ENCODE measurements at regions not wholly inside any gene's neighbourhood (a gene's known extent, or its start where the extent isn't known, plus 50 kb on each side); places are given as distances from the start of the nearest gene placed in this dataset.

DNA sequence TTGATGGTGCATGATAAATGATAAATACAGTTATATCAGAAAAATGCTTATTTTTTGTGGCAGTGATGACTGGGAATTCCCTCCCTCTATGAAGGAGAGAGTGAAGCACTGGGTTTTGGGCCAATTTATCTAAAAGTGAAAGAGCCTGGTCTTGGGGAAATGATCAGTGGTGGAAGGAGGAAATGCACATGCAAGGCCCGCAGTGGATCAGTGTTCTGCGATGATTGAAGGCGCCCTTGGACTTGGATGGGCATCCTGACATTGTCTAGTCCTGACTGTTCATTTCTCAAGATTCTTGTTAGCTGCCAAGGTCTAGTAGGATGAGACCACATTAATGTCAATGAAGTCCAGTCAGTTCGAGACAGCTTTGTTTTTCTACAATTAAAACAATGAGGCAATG is 272.0 kb upstream of the SLC35B3 start:
- no peak for DNase-seq (ENCODE audit: low read depth)
- Histone ChIP-seq H3K27me3 (replicated peaks; ENCODE audit: control insufficient read depth, insufficient read depth, low read length) (no peaks in the 10 kb centered on the region), H3K9ac (ENCODE audit: low read length) (no peak overlapping the region)

GRCh38 chr6:8705435-8706020 is 270.2 kb upstream of the SLC35B3 start:
- H3K27me3 ChIP-seq (replicated peaks; ENCODE audit: control insufficient read depth, insufficient read depth, low read length), result no peaks in the 10 kb centered on the region
- no peak for DNase-seq (ENCODE audit: low read depth)
- no peak overlapping the region for H3K4me3 ChIP-seq (ENCODE audit: low read length)
- no peak overlapping the region for H3K9ac ChIP-seq (ENCODE audit: low read length)
- H3K36me3 ChIP-seq (ENCODE audit: control insufficient read depth, insufficient read depth, low read length, severe bottlenecking), result no peaks in the 10 kb centered on the region
- H3K4me1 ChIP-seq (ENCODE audit: control insufficient read depth, insufficient read depth, low read length), result no peaks in the 10 kb centered on the region
- H3K9me3 ChIP-seq (ENCODE audit: control insufficient read depth, low read length), result no peaks in the 10 kb centered on the region

More for the DNA sequence above, 272.0 kb upstream of the SLC35B3 start:
- no peak overlapping the region for H3K4me3 ChIP-seq (ENCODE audit: low read length)
- H3K9me3 ChIP-seq (ENCODE audit: control insufficient read depth, low read length), result no peaks in the 10 kb centered on the region
- H3K4me1 ChIP-seq (ENCODE audit: control insufficient read depth, insufficient read depth, low read length), result no peaks in the 10 kb centered on the region
- no peaks in the 10 kb centered on the region for H3K36me3 ChIP-seq (ENCODE audit: control insufficient read depth, insufficient read depth, low read length, severe bottlenecking)

DNA sequence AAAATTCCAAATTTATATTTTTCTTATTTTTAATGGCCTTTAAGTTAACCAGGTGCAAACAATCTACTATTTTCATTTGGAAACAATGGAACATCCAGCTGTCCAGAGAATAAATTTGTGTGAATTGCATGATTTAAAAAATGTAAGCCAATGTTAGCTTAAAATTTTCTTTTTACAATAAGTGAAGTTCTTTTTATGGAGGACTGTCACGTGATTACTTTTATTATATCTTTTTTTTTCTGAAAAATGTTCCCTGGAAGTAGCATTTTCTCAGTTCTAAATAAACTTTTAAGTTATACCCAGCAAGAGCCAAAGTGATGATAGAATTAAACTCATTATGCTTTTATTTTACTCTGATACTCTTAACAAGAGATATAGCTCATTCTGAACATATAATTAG is 267.7 kb upstream of the SLC35B3 start:
- Histone ChIP-seq H3K27me3 (replicated peaks; ENCODE audit: control insufficient read depth, insufficient read depth, low read length) (no peaks in the 10 kb centered on the region), H3K4me1 (ENCODE audit: control insufficient read depth, insufficient read depth, low read length) (no peaks in the 10 kb centered on the region), H3K9me3 (ENCODE audit: control insufficient read depth, low read length) (no peaks in the 10 kb centered on the region), H3K36me3 (ENCODE audit: control insufficient read depth, insufficient read depth, low read length, severe bottlenecking) (no peaks in the 10 kb centered on the region), H3K4me3 (ENCODE audit: low read length) (no peak overlapping the region), H3K9ac (ENCODE audit: low read length) (no peak overlapping the region)
- DNase-seq (ENCODE audit: low read depth), result no peak

DNA sequence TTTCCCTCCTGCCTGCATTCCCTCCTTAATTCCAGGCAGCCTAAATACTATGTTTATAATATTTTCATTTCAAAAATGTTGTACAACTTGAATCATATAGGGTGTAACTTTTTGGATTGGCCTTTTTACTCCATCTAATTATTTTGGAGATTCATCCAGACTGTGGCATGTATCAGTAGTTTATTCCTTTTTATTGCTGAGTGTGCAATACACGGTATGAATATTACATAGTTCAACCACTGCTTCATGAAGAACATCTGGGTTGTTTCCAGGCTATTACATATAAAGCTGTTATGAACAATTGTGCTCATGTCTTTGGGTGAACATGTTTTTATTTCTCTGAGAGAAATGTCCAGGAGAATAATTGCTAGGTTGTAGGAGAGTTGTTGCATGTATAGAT is 253.5 kb upstream of the SLC35B3 start:
- no peaks in the 10 kb centered on the region for H3K36me3 ChIP-seq (ENCODE audit: control insufficient read depth, insufficient read depth, low read length, severe bottlenecking)
- H3K27me3 ChIP-seq (replicated peaks; ENCODE audit: control insufficient read depth, insufficient read depth, low read length), result no peaks in the 10 kb centered on the region
- no peak for DNase-seq (ENCODE audit: low read depth)
- no peaks in the 10 kb centered on the region for H3K4me1 ChIP-seq (ENCODE audit: control insufficient read depth, insufficient read depth, low read length)
- H3K9ac ChIP-seq (ENCODE audit: low read length), result no peak overlapping the region
- no peak overlapping the region for H3K4me3 ChIP-seq (ENCODE audit: low read length)
- no peaks in the 10 kb centered on the region for H3K9me3 ChIP-seq (ENCODE audit: control insufficient read depth, low read length)

GRCh38 chr6:8686077-8686476 is 250.7 kb upstream of the SLC35B3 start:
- H3K27me3 ChIP-seq (replicated peaks; ENCODE audit: control insufficient read depth, insufficient read depth, low read length), result no peaks in the 10 kb centered on the region
- H3K9me3 ChIP-seq (ENCODE audit: control insufficient read depth, low read length), result no peaks in the 10 kb centered on the region
- no peaks in the 10 kb centered on the region for H3K4me1 ChIP-seq (ENCODE audit: control insufficient read depth, insufficient read depth, low read length)
- no peak for DNase-seq (ENCODE audit: low read depth)
- H3K9ac ChIP-seq (ENCODE audit: low read length), result no peak overlapping the region
- no peak overlapping the region for H3K4me3 ChIP-seq (ENCODE audit: low read length)
- no peaks in the 10 kb centered on the region for H3K36me3 ChIP-seq (ENCODE audit: control insufficient read depth, insufficient read depth, low read length, severe bottlenecking)

DNA sequence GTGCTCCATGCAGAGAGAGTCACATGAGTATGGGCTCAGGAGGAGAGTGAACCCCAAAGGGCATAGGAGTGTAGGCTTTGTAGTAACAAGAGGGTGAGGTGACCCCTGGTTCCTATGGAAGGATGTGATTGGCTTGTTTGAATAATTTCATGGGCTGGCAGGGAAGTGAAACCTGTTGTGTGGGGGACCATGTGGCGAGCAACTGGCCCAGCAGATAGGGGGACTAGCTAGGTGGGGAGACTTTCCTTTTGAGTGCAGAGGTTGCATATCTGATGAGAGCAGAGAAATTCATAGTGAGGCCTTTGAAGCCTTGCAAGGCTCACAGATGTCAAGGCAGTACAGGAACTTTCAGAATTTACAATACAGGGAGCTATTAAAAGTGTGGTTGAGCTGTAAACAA is 247.9 kb upstream of the SLC35B3 start:
- Histone ChIP-seq H3K9ac (ENCODE audit: low read length) (no peak overlapping the region), H3K9me3 (ENCODE audit: control insufficient read depth, low read length) (no peaks in the 10 kb centered on the region), H3K36me3 (ENCODE audit: control insufficient read depth, insufficient read depth, low read length, severe bottlenecking) (no peaks in the 10 kb centered on the region), H3K4me1 (ENCODE audit: control insufficient read depth, insufficient read depth, low read length) (no peaks in the 10 kb centered on the region), H3K27me3 (replicated peaks; ENCODE audit: control insufficient read depth, insufficient read depth, low read length) (no peaks in the 10 kb centered on the region), H3K4me3 (ENCODE audit: low read length) (no peak overlapping the region)
- DNase-seq (ENCODE audit: low read depth), result no peak

- no peaks in the 10 kb centered on the region for H3K9me3 ChIP-seq (ENCODE audit: control insufficient read depth, low read length)
- no peak for DNase-seq (ENCODE audit: low read depth)
- H3K4me3 ChIP-seq (ENCODE audit: low read length), result no peak overlapping the region
- H3K36me3 ChIP-seq (ENCODE audit: control insufficient read depth, insufficient read depth, low read length, severe bottlenecking), result no peaks in the 10 kb centered on the region
- H3K27me3 ChIP-seq (replicated peaks; ENCODE audit: control insufficient read depth, insufficient read depth, low read length), result no peaks in the 10 kb centered on the region
- no peak overlapping the region for H3K9ac ChIP-seq (ENCODE audit: low read length)
- no peaks in the 10 kb centered on the region for H3K4me1 ChIP-seq (ENCODE audit: control insufficient read depth, insufficient read depth, low read length)
Measured at GRCh38 chr6:8679823-8680222, 244.5 kb upstream of the SLC35B3 start.

GRCh38 chr6:8678466-8678865 is 243.1 kb upstream of the SLC35B3 start:
- Histone ChIP-seq H3K36me3 (ENCODE audit: control insufficient read depth, insufficient read depth, low read length, severe bottlenecking) (no peaks in the 10 kb centered on the region), H3K4me3 (ENCODE audit: low read length) (no peak overlapping the region), H3K9me3 (ENCODE audit: control insufficient read depth, low read length) (no peaks in the 10 kb centered on the region), H3K27me3 (replicated peaks; ENCODE audit: control insufficient read depth, insufficient read depth, low read length) (no peaks in the 10 kb centered on the region), H3K4me1 (ENCODE audit: control insufficient read depth, insufficient read depth, low read length) (no peaks in the 10 kb centered on the region), H3K9ac (ENCODE audit: low read length) (no peak overlapping the region)
- no peak for DNase-seq (ENCODE audit: low read depth)

DNA sequence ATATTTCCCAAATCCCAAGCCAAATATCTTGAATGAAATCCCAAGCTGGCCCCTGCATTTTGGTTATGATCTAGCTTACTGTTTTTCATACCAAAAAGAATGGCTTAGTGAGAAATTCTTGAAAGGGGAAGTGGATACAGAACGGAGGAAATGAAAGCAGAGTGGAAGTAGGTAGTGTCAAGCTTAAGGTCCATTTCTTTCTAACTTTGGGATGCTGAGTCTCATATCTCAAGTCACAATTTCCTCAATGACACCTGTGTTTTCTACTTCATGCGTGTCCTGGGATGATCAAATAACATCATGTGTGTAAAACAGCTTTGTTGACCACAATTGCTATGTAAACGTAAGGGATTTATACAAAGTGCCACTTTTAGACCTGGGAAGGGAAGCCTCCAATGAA is 238.8 kb upstream of the SLC35B3 start:
- no peaks in the 10 kb centered on the region for H3K9me3 ChIP-seq (ENCODE audit: control insufficient read depth, low read length)
- no peaks in the 10 kb centered on the region for H3K36me3 ChIP-seq (ENCODE audit: control insufficient read depth, insufficient read depth, low read length, severe bottlenecking)
- H3K9ac ChIP-seq (ENCODE audit: low read length), result no peak overlapping the region
- H3K4me1 ChIP-seq (ENCODE audit: control insufficient read depth, insufficient read depth, low read length), result no peaks in the 10 kb centered on the region
- no peak for DNase-seq (ENCODE audit: low read depth)
- no peak overlapping the region for H3K4me3 ChIP-seq (ENCODE audit: low read length)
- H3K27me3 ChIP-seq (replicated peaks; ENCODE audit: control insufficient read depth, insufficient read depth, low read length), result no peaks in the 10 kb centered on the region

DNA sequence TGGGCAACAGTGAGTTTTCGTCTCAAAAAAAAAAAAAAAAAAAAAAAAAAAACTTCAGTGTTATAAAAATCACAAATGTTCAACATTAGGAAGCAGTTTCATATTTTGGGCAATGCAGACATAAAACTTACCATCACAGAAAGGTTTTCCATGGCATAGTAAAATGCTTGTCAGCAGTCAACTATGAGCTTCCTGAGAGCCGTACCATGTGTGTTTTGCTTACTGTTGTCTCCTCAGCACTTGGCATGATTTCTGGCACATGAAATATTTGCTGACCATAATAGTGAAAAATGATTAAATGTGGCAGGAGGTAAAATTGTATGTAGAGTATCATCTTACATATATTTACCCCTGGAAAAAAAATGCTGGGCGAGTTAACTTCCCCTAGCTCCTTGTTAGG is 237.5 kb upstream of the SLC35B3 start:
- H3K4me1 ChIP-seq (ENCODE audit: control insufficient read depth, insufficient read depth, low read length), result no peaks in the 10 kb centered on the region
- no peak overlapping the region for H3K9ac ChIP-seq (ENCODE audit: low read length)
- no peaks in the 10 kb centered on the region for H3K36me3 ChIP-seq (ENCODE audit: control insufficient read depth, insufficient read depth, low read length, severe bottlenecking)
- no peaks in the 10 kb centered on the region for H3K9me3 ChIP-seq (ENCODE audit: control insufficient read depth, low read length)
- no peak for DNase-seq (ENCODE audit: low read depth)
- no peaks in the 10 kb centered on the region for H3K27me3 ChIP-seq (replicated peaks; ENCODE audit: control insufficient read depth, insufficient read depth, low read length)
- H3K4me3 ChIP-seq (ENCODE audit: low read length), result no peak overlapping the region

GRCh38 chr6:8670792-8671191 is 235.4 kb upstream of the SLC35B3 start:
- H3K4me3 ChIP-seq (ENCODE audit: low read length), result no peak overlapping the region
- DNase-seq (ENCODE audit: low read depth), result no peak
- no peaks in the 10 kb centered on the region for H3K36me3 ChIP-seq (ENCODE audit: control insufficient read depth, insufficient read depth, low read length, severe bottlenecking)
- H3K4me1 ChIP-seq (ENCODE audit: control insufficient read depth, insufficient read depth, low read length), result no peaks in the 10 kb centered on the region
- H3K9ac ChIP-seq (ENCODE audit: low read length), result no peak overlapping the region
- H3K9me3 ChIP-seq (ENCODE audit: control insufficient read depth, low read length), result no peaks in the 10 kb centered on the region
- H3K27me3 ChIP-seq (replicated peaks; ENCODE audit: control insufficient read depth, insufficient read depth, low read length), result no peaks in the 10 kb centered on the region

- Histone ChIP-seq H3K4me3 (ENCODE audit: low read length) (no peak overlapping the region), H3K9me3 (ENCODE audit: control insufficient read depth, low read length) (no peaks in the 10 kb centered on the region), H3K36me3 (ENCODE audit: control insufficient read depth, insufficient read depth, low read length, severe bottlenecking) (no peaks in the 10 kb centered on the region), H3K4me1 (ENCODE audit: control insufficient read depth, insufficient read depth, low read length) (no peaks in the 10 kb centered on the region), H3K27me3 (replicated peaks; ENCODE audit: control insufficient read depth, insufficient read depth, low read length) (no peaks in the 10 kb centered on the region), H3K9ac (ENCODE audit: low read length) (no peak overlapping the region)
- DNase-seq (ENCODE audit: low read depth), result no peak
Measured at GRCh38 chr6:8664700-8665099, 229.4 kb upstream of the SLC35B3 start.
